Vagina (tissue), 2 donors: ENCODE measurements at regions not wholly inside any gene's neighbourhood (a gene's known extent, or its start where the extent isn't known, plus 50 kb on each side); places are given as distances from the start of the nearest gene placed in this dataset.

ENCODE experiments used
- DNase-seq, 2 donors: peaks; one replicate each; pipeline ENCODE4 v3.0.0-alpha.2; 2017; ENCODE audit errors: extremely low spot score in 2 of 2
- H3K27ac ChIP-seq: fragments of 200-600 bp; sonication (generic); one replicate; pipeline ENCODE4 v1.5.1; 2019
- H3K27me3 ChIP-seq: fragments of 200-600 bp; sonication (generic); one replicate; pipeline ENCODE4 v1.5.1; 2019
- H3K36me3 ChIP-seq, 2 donors: fragments of 200-600 bp; sonication (generic); one replicate each; pipeline ENCODE4 v1.5.1; 2017 to 2019
- H3K4me1 ChIP-seq: fragments of 200-600 bp; sonication (generic); one replicate; pipeline ENCODE4 v1.5.1; 2019
- H3K4me3 ChIP-seq, 2 donors: fragments of 200-600 bp; sonication (generic); 1 replicate in 1 of 2; 2 replicates in 1 of 2; pipeline ENCODE4 v1.5.1; 2016 to 2019
- H3K9me3 ChIP-seq: fragments of 200-600 bp; sonication (generic); one replicate; pipeline ENCODE4 v1.5.1; 2019
- CTCF ChIP-seq, 3 experiments: fragments of 450-650 bp in 2 of 3; fragments of 200-600 bp in 1 of 3; sonication (generic) in 1 of 3; IDR thresholded peaks; one replicate each; pipeline ENCODE4 v1.5.1; 2017 to 2019; ENCODE audit warnings: antibody characterized with exemption in 3 of 3, mild to moderate bottlenecking in 2 of 3, moderate library complexity in 2 of 3
- POLR2A ChIP-seq, 2 donors: fragments of 450-650 bp; IDR thresholded peaks; one replicate each; pipeline ENCODE4 v1.6.1; 2017; ENCODE audit warnings: antibody characterized with exemption in 2 of 2, mild to moderate bottlenecking in 2 of 2, moderate library complexity in 2 of 2
- POLR2AphosphoS5 ChIP-seq, 2 donors: sonication (generic); formaldehyde crosslinking; IDR thresholded peaks; one replicate each; pipeline ENCODE4 v1.9.0; 2017; ENCODE audit warnings: antibody characterized with exemption in 2 of 2, mild to moderate bottlenecking in 2 of 2, low read depth in 1 of 2; ENCODE audit not compliant: insufficient read depth in 1 of 2
- intact Hi-C: fragments of 100-400 bp; cut with DNase I; formaldehyde crosslinking; loops from one replicate; pipeline ENCODE4 v1.15.1; 2023

GRCh38 chr11:11786234-11786633, 55.5 kb upstream of the USP47 start:
- no peak for TF ChIP-seq POLR2AphosphoS5 (IDR thresholded peaks at IDR 0.05; ENCODE audit: insufficient read depth in 1 of 2, low read depth in 1 of 2)
- no peak for TF ChIP-seq CTCF (IDR thresholded peaks at IDR 0.05)
- TF ChIP-seq POLR2A (IDR thresholded peaks at IDR 0.05), result no peak
- no peak overlapping the region for H3K4me3 ChIP-seq
- peaks cover 8% of the 10 kb centered on the region for H3K4me1 ChIP-seq
- H3K27me3 ChIP-seq, result no peaks in the 10 kb centered on the region
- no peaks in the 10 kb centered on the region for H3K9me3 ChIP-seq
- intact Hi-C loops, result loop anchor here (5.0 to 10.0 kb wide), 4 partner anchors 759 to 1269 kb away; no protein-coding TSS in a partner anchor
- H3K27ac ChIP-seq, result no peak overlapping the region
- H3K36me3 ChIP-seq, result no peaks in the 10 kb centered on the region
- no peak for DNase-seq

GRCh38 chr11:11782532-11783110, 59.2 kb upstream of the USP47 start:
- no peaks in the 10 kb centered on the region for H3K27me3 ChIP-seq
- H3K4me3 ChIP-seq, result no peak overlapping the region
- TF ChIP-seq POLR2AphosphoS5 (IDR thresholded peaks at IDR 0.05; ENCODE audit: insufficient read depth in 1 of 2, low read depth in 1 of 2), result peak in 1 of 2 donors; percentile 44
- TF ChIP-seq CTCF (IDR thresholded peaks at IDR 0.05), result no peak
- TF ChIP-seq POLR2A (IDR thresholded peaks at IDR 0.05), result no peak
- H3K27ac ChIP-seq, result no peak overlapping the region
- no peak for DNase-seq
- peaks cover 8% of the 10 kb centered on the region for H3K4me1 ChIP-seq
- H3K36me3 ChIP-seq, result no peaks in the 10 kb centered on the region
- no peaks in the 10 kb centered on the region for H3K9me3 ChIP-seq
- intact Hi-C loops, result loop anchor here (10.0 kb wide), 3 partner anchors 848 to 1272 kb away; no protein-coding TSS in a partner anchor

GRCh38 chr11:11780858-11781257, 60.9 kb upstream of the USP47 start:
- Histone ChIP-seq H3K9me3 (no peaks in the 10 kb centered on the region), H3K4me1 (peaks cover 8% of the 10 kb centered on the region), H3K27ac (no peak overlapping the region), H3K27me3 (no peaks in the 10 kb centered on the region), H3K4me3 (no peak overlapping the region), H3K36me3 (no peaks in the 10 kb centered on the region)
- intact Hi-C loops, result loop anchor here (10.0 kb wide), 3 partner anchors 846 to 1274 kb away; no protein-coding TSS in a partner anchor
- DNase-seq, result peak in 1 of 2 donors; percentile 47
- TF ChIP-seq POLR2A (IDR thresholded peaks at IDR 0.05) (no peak), POLR2AphosphoS5 (IDR thresholded peaks at IDR 0.05; ENCODE audit: insufficient read depth in 1 of 2, low read depth in 1 of 2) (no peak), CTCF (IDR thresholded peaks at IDR 0.05) (no peak)

GRCh38 chr11:11779975-11780374, 61.8 kb upstream of the USP47 start:
- H3K4me3 ChIP-seq, result no peak overlapping the region
- H3K36me3 ChIP-seq, result no peaks in the 10 kb centered on the region
- no peaks in the 10 kb centered on the region for H3K27me3 ChIP-seq
- H3K4me1 ChIP-seq, result peaks cover 8% of the 10 kb centered on the region
- no peaks in the 10 kb centered on the region for H3K9me3 ChIP-seq
- TF ChIP-seq CTCF (IDR thresholded peaks at IDR 0.05) (no peak), POLR2A (IDR thresholded peaks at IDR 0.05) (no peak)
- H3K27ac ChIP-seq, result no peak overlapping the region
- intact Hi-C loops, result loop anchor here (10.0 kb wide), 3 partner anchors 845 to 1275 kb away; no protein-coding TSS in a partner anchor
- no peak for DNase-seq

- no peaks in the 10 kb centered on the region for H3K27me3 ChIP-seq
- intact Hi-C loops, result no loop called here
- TF ChIP-seq POLR2A (IDR thresholded peaks at IDR 0.05) (no peak), CTCF (IDR thresholded peaks at IDR 0.05) (no peak), POLR2AphosphoS5 (IDR thresholded peaks at IDR 0.05; ENCODE audit: insufficient read depth in 1 of 2, low read depth in 1 of 2) (no peak)
- no peaks in the 10 kb centered on the region for H3K36me3 ChIP-seq
- H3K4me1 ChIP-seq, result peaks cover 8% of the 10 kb centered on the region
- no peaks in the 10 kb centered on the region for H3K9me3 ChIP-seq
- peak in 1 of 2 donors; percentile 49 for DNase-seq
- H3K4me3 ChIP-seq, result no peak overlapping the region
- no peak overlapping the region for H3K27ac ChIP-seq
Observed at GRCh38 chr11:11777897-11778296, 63.9 kb upstream of the USP47 start.
